Stomach (tissue), 4 donors: ENCODE measurements at regions not wholly inside any gene's neighbourhood (a gene's known extent, or its start where the extent isn't known, plus 50 kb on each side); places are given as distances from the start of the nearest gene placed in this dataset.

Experiments
- CTCF ChIP-seq, 7 experiments: fragments of 450-650 bp in 4 of 7; fragments of 200-600 bp in 3 of 7; sonication (generic) in 3 of 7; IDR thresholded peaks; one replicate each; pipeline ENCODE4 v1.5.1; 2016 to 2019; ENCODE audit warnings: antibody characterized with exemption in 7 of 7, control low read depth in 2 of 7, mild to moderate bottlenecking in 1 of 7
- EP300 ChIP-seq: sonication (generic); formaldehyde crosslinking; IDR thresholded peaks from one replicate; pipeline ENCODE4 v1.6.1; 2017; ENCODE audit warnings: antibody characterized with exemption

- TF ChIP-seq EP300 = no peak
- no peak for TF ChIP-seq CTCF (IDR thresholded peaks at IDR 0.05)
Observed at GRCh38 chr21:35838350-35838749, 222.0 kb downstream of the SETD4 start.
